ENCODE measurements at regions not wholly inside any gene's neighbourhood (a gene's known extent, or its start where the extent isn't known, plus 50 kb on each side); places are given as distances from the start of the nearest gene placed in this dataset.
A peak's percentile ranks its signal among the peaks of the same experiment; 100 is the strongest.
"Not testable (repeated sequence)": the region's sequence is repeated elsewhere in the genome, so short reads cannot be mapped to it uniquely, and the experiment has no call there.

GRCh38 chr10:53072144-53072543 lies 299.6 kb upstream of the MBL2 start:
- no peak for DNase-seq (ENCODE audit: low spot score)

GRCh38 chr10:53071505-53072125 lies 299.0 kb upstream of the MBL2 start:
- no peak for DNase-seq (ENCODE audit: low spot score)

- DNase-seq (ENCODE audit: low spot score) = no peak
These were observed 296.4 kb upstream of the MBL2 start for GRCh38 chr10:53069013-53069412.

GRCh38 chr10:53064614-53065013 lies 292.0 kb upstream of the MBL2 start:
- DNase-seq (ENCODE audit: low spot score) = no peak

- no peak for DNase-seq (ENCODE audit: low spot score)
These were observed 291.2 kb upstream of the MBL2 start for GRCh38 chr10:53063805-53064204.

GRCh38 chr10:53052521-53053164 lies 280.1 kb upstream of the MBL2 start:
- DNase-seq (ENCODE audit: low spot score) = no peak

- DNase-seq (ENCODE audit: low spot score) = no peak
These were observed 272.7 kb upstream of the MBL2 start for GRCh38 chr10:53045315-53045714.

GRCh38 chr10:53035823-53036222 lies 263.2 kb upstream of the MBL2 start:
- not testable (repeated sequence) for DNase-seq (ENCODE audit: low spot score)

GRCh38 chr10:53033396-53033795 lies 260.8 kb upstream of the MBL2 start:
- DNase-seq (ENCODE audit: low spot score) = no peak

GRCh38 chr10:53029872-53030849 lies 257.6 kb upstream of the MBL2 start:
- not testable (repeated sequence) for DNase-seq (ENCODE audit: low spot score)

GRCh38 chr10:53029449-53029848 lies 256.9 kb upstream of the MBL2 start:
- no peak for DNase-seq (ENCODE audit: low spot score)

- not testable (repeated sequence) for DNase-seq (ENCODE audit: low spot score)
These were observed 253.2 kb upstream of the MBL2 start for GRCh38 chr10:53025765-53026164.

- DNase-seq (ENCODE audit: low spot score) = no peak
These were observed 252.7 kb upstream of the MBL2 start for GRCh38 chr10:53025172-53025711.

- no peak for DNase-seq (ENCODE audit: low spot score)
These were observed 250.8 kb upstream of the MBL2 start for GRCh38 chr10:53023411-53023810.

GRCh38 chr10:53022611-53023088 lies 250.1 kb upstream of the MBL2 start:
- no peak for DNase-seq (ENCODE audit: low spot score)

GRCh38 chr10:53013201-53013810 lies 240.7 kb upstream of the MBL2 start:
- DNase-seq (ENCODE audit: low spot score) = no peak

GRCh38 chr10:53009961-53010907 lies 237.7 kb upstream of the MBL2 start:
- DNase-seq (ENCODE audit: low spot score) = no peak

GRCh38 chr10:53007527-53007842 lies 234.9 kb upstream of the MBL2 start:
- no peak for DNase-seq (ENCODE audit: low spot score)

GRCh38 chr10:53006663-53007526 lies 234.3 kb upstream of the MBL2 start:
- peak; percentile 6 for DNase-seq (ENCODE audit: low spot score)
